Liver (tissue), 8 donors: ENCODE measurements at regions not wholly inside any gene's neighbourhood (a gene's known extent, or its start where the extent isn't known, plus 50 kb on each side); places are given as distances from the start of the nearest gene placed in this dataset.

ENCODE experiments used
- DNase-seq: peaks from one replicate; pipeline ENCODE4 v3.0.0-alpha.2; 2017; ENCODE audit warnings: low spot score
- H3K27ac ChIP-seq, 2 donors: one replicate each; pipeline ENCODE4 v1.7.0; 2013; ENCODE audit warnings: inconsistent platforms in 2 of 2, low read length in 2 of 2, control low read depth in 1 of 2, low read depth in 1 of 2, mild to moderate bottlenecking in 1 of 2
- H3K27me3 ChIP-seq, 4 donors: one replicate each; pipeline versions ENCODE4 v1.6.1 to v1.7.0; 2013; ENCODE audit warnings: low read length in 3 of 4, inconsistent platforms in 1 of 4, mild to moderate bottlenecking in 1 of 4, moderate library complexity in 1 of 4; ENCODE audit not compliant: control insufficient read depth in 4 of 4, insufficient read depth in 4 of 4
- H3K36me3 ChIP-seq, 4 donors: one replicate each; pipeline versions ENCODE4 v1.6.1 to v1.7.0; 2013; ENCODE audit warnings: low read length in 3 of 4, mild to moderate bottlenecking in 3 of 4, low read depth in 1 of 4, moderate library complexity in 1 of 4; ENCODE audit not compliant: control insufficient read depth in 4 of 4, insufficient read depth in 3 of 4
- H3K4me1 ChIP-seq, 4 donors: one replicate each; pipeline versions ENCODE4 v1.6.1 to v1.7.0; 2013; ENCODE audit warnings: low read length in 3 of 4, mild to moderate bottlenecking in 3 of 4, moderate library complexity in 1 of 4; ENCODE audit not compliant: control insufficient read depth in 4 of 4, insufficient read depth in 4 of 4
- H3K4me3 ChIP-seq, 3 donors: one replicate each; pipeline versions ENCODE4 v1.6.1 to v1.7.0; 2013; ENCODE audit warnings: low read length in 3 of 3, control low read depth in 1 of 3, low read depth in 1 of 3, mild to moderate bottlenecking in 1 of 3
- H3K9ac ChIP-seq, 2 donors: one replicate each; pipeline ENCODE4 v1.7.0; 2013; ENCODE audit warnings: low read length in 2 of 2, mild to moderate bottlenecking in 2 of 2, moderate library complexity in 2 of 2, control low read depth in 1 of 2, low read depth in 1 of 2
- H3K9me3 ChIP-seq, 4 donors: one replicate each; pipeline versions ENCODE4 v1.6.1 to v1.7.0; 2013; ENCODE audit warnings: low read length in 3 of 4; ENCODE audit not compliant: control insufficient read depth in 4 of 4
- ATF3 ChIP-seq: IDR thresholded peaks from 2 replicates; pipeline ENCODE4 v1.6.1; 2016; ENCODE audit warnings: antibody characterized with exemption
- CTCF ChIP-seq: fragments of 150-350 bp; IDR thresholded peaks from 2 replicates; pipeline ENCODE4 v1.5.1; 2017; ENCODE audit warnings: improper control_type of control experiment, low read depth, low read length; ENCODE audit not compliant: missing input control
- EGR1 ChIP-seq, 2 donors: IDR thresholded peaks; 2 replicates each; pipeline ENCODE4 v1.6.1; 2016 to 2018; ENCODE audit warnings: antibody characterized with exemption in 2 of 2, low read depth in 2 of 2
- FOXA1 ChIP-seq: IDR thresholded peaks from 2 replicates; pipeline ENCODE4 v1.6.1; 2016; ENCODE audit warnings: antibody characterized with exemption
- FOXA2 ChIP-seq: IDR thresholded peaks from 2 replicates; pipeline ENCODE4 v1.6.1; 2016; ENCODE audit warnings: antibody characterized with exemption
- GABPA ChIP-seq, 2 donors: IDR thresholded peaks in 1 of 2; conservative IDR thresholded peaks in 1 of 2; 2 replicates each; pipeline ENCODE4 v1.6.1; 2016; ENCODE audit warnings: antibody characterized with exemption in 2 of 2, mild to moderate bottlenecking in 1 of 2, moderate library complexity in 1 of 2
- HNF4G ChIP-seq: IDR thresholded peaks from 2 replicates; pipeline ENCODE4 v1.6.1; 2016; ENCODE audit warnings: antibody characterized with exemption
- JUND ChIP-seq, 2 donors: IDR thresholded peaks; 2 replicates each; pipeline ENCODE4 v1.6.1; 2016; ENCODE audit warnings: antibody characterized with exemption in 2 of 2
- MAX ChIP-seq: IDR thresholded peaks from 2 replicates; pipeline ENCODE4 v1.6.1; 2016; ENCODE audit warnings: antibody characterized with exemption
- NR2F2 ChIP-seq: IDR thresholded peaks from 2 replicates; pipeline ENCODE4 v1.6.1; 2016; ENCODE audit warnings: antibody characterized with exemption
- RAD21 ChIP-seq, 2 donors: IDR thresholded peaks; 2 replicates each; pipeline ENCODE4 v1.6.1; 2016; ENCODE audit warnings: antibody characterized with exemption in 2 of 2, mild to moderate bottlenecking in 2 of 2
- REST ChIP-seq: IDR thresholded peaks from 2 replicates; pipeline ENCODE4 v1.6.1; 2016; ENCODE audit warnings: antibody characterized with exemption, mild to moderate bottlenecking
- RXRA ChIP-seq, 2 donors: IDR thresholded peaks; 2 replicates each; pipeline ENCODE4 v1.6.1; 2017 to 2018; ENCODE audit warnings: antibody characterized with exemption in 2 of 2, mild to moderate bottlenecking in 1 of 2
- SP1 ChIP-seq: IDR thresholded peaks from 2 replicates; pipeline ENCODE4 v1.6.1; 2018; ENCODE audit warnings: antibody characterized with exemption, mild to moderate bottlenecking
- YY1 ChIP-seq: IDR thresholded peaks from 2 replicates; pipeline ENCODE4 v1.6.1; 2016; ENCODE audit warnings: antibody characterized with exemption, mild to moderate bottlenecking
- ZBTB33 ChIP-seq: IDR thresholded peaks from 2 replicates; pipeline ENCODE4 v1.6.1; 2016; ENCODE audit warnings: antibody characterized with exemption
- WGBS: extraction: QIAGEN DNeasy Blood & Tissue Kit; methylation state at CpG from one replicate; pipeline ENCODE4 v1.1.7; 2013; 5-methylcytosine and 5-hydroxymethylcytosine counted together
- donor health status: healthy.
- donor health status: healthy.
- donor health status: healthy.
- donor health status: healthy.
- donor health status: healthy.

GRCh38 chr2:236354056-236354940 lies 90.1 kb upstream of the ASB18 start:
- H3K36me3 ChIP-seq: no peaks in the 10 kb centered on the region
- no peak overlapping the region for H3K4me3 ChIP-seq
- peaks cover 0 to under 1% (median 0%) of the 10 kb centered on the region in 4 donors for H3K4me1 ChIP-seq
- H3K27ac ChIP-seq: no peak overlapping the region
- no peaks in the 10 kb centered on the region for H3K27me3 ChIP-seq
- DNase-seq: no peak
- TF ChIP-seq MAX (no peak), NR2F2 (no peak), GABPA (IDR thresholded peaks at IDR 0.05 in 1 of 2, conservative IDR thresholded peaks at IDR 0.05 in 1 of 2) (no peak), ZBTB33 (no peak), FOXA2 (no peak), REST (no peak), HNF4G (no peak), CTCF (no peak), FOXA1 (no peak), RXRA (IDR thresholded peaks at IDR 0.05) (no peak), YY1 (no peak), EGR1 (IDR thresholded peaks at IDR 0.05; ENCODE audit: low read depth in 2 of 2) (no peak), SP1 (no peak)
- H3K9me3 ChIP-seq: no peaks in the 10 kb centered on the region
- 84% methylated on average over 15 of the region's 15 CpGs for WGBS
- no peak overlapping the region for H3K9ac ChIP-seq

- no peak overlapping the region for H3K4me3 ChIP-seq
- no peak overlapping the region for H3K27ac ChIP-seq
- no peaks in the 10 kb centered on the region for H3K27me3 ChIP-seq
- H3K9me3 ChIP-seq: no peaks in the 10 kb centered on the region
- H3K4me1 ChIP-seq: peaks cover 0 to 2% (median 0%) of the 10 kb centered on the region in 4 donors
- WGBS: 91% methylated on average over 21 of the region's 21 CpGs
- H3K9ac ChIP-seq: no peak overlapping the region
- DNase-seq: no peak
- no peaks in the 10 kb centered on the region for H3K36me3 ChIP-seq
- TF ChIP-seq REST: no peak
- no peak for TF ChIP-seq EGR1 (IDR thresholded peaks at IDR 0.05; ENCODE audit: low read depth in 2 of 2)
- TF ChIP-seq JUND (IDR thresholded peaks at IDR 0.05): no peak
- TF ChIP-seq FOXA2: no peak
- no peak for TF ChIP-seq YY1
- no peak for TF ChIP-seq HNF4G
- TF ChIP-seq RAD21 (IDR thresholded peaks at IDR 0.05): no peak
- no peak for TF ChIP-seq CTCF
- no peak for TF ChIP-seq ATF3
These were observed 90.9 kb upstream of the ASB18 start for GRCh38 chr2:236354973-236355595.
